Astrocyte of the cerebellum (primary cell): ENCODE measurements at regions not wholly inside any gene's neighbourhood (a gene's known extent, or its start where the extent isn't known, plus 50 kb on each side); places are given as distances from the start of the nearest gene placed in this dataset.

Source experiments
- DNase-seq: peaks from one replicate; pipeline ENCODE4 v3.0.0-alpha.2; 2011; ENCODE audit warnings: low read depth
- H3K4me3 ChIP-seq: 2 replicates; pipeline ENCODE4 v1.5.1; 2011; ENCODE audit warnings: mild to moderate bottlenecking, low read depth, low read length, moderate library complexity
- in situ Hi-C: cut with HindIII; loops from 2 replicates; pipeline ENCODE4 v1.10.0; 2017; ENCODE audit warnings: low sequenced_read_pairs
- TF ChIP-seq, protein P1 (sequence below): IDR thresholded peaks from 2 replicates; pipeline ENCODE4 v1.5.1; 2012; ENCODE audit warnings: low read length, low read depth, moderate library complexity, mild to moderate bottlenecking; ENCODE audit errors: missing control alignments

DNA sequence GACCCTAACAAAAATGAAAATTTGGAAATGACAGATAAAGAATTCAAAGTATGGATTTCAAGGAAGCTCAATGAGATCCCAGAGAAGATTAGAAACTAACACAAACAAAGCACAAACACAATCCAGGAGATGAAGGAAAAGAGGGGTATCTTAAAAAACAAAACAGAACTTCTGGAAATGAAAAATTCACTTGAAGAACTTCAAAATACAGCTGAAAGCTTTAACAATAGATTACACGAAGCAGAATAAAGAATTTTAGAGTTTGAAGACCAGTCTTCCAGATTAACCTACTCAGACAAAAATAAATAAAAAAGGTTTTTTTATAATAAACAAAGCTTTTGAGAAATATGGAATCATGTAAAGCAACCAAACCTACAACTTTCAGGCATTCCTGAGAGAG is 671.8 kb upstream of the SLC39A10 start:
- TF ChIP-seq, protein P1, sequence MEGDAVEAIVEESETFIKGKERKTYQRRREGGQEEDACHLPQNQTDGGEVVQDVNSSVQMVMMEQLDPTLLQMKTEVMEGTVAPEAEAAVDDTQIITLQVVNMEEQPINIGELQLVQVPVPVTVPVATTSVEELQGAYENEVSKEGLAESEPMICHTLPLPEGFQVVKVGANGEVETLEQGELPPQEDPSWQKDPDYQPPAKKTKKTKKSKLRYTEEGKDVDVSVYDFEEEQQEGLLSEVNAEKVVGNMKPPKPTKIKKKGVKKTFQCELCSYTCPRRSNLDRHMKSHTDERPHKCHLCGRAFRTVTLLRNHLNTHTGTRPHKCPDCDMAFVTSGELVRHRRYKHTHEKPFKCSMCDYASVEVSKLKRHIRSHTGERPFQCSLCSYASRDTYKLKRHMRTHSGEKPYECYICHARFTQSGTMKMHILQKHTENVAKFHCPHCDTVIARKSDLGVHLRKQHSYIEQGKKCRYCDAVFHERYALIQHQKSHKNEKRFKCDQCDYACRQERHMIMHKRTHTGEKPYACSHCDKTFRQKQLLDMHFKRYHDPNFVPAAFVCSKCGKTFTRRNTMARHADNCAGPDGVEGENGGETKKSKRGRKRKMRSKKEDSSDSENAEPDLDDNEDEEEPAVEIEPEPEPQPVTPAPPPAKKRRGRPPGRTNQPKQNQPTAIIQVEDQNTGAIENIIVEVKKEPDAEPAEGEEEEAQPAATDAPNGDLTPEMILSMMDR: no peak
- in situ Hi-C loops: no loop called here
- DNase-seq: no peak
- no peak overlapping the region for H3K4me3 ChIP-seq

DNA sequence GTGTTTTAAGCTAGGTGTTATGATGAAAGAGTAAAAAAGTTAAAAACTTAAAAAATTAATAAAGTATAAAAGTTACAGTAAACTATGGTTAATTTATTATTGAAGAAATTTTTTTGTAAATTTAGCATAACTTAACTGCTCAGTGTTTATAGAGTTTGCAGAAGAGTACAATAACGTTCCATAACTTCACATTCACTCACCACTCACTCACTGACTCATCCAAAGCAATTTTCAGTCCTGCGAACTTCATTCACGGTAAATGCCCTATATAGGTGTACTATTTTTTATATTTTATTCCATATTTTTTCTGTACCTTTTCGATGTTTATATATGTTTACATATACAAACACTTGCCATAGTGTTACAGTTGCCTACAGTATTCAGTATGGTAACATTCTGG is 694.8 kb upstream of the SLC39A10 start:
- in situ Hi-C loops: no loop called here
- TF ChIP-seq, protein P1: no peak
- no peak overlapping the region for H3K4me3 ChIP-seq
- DNase-seq: no peak

DNA sequence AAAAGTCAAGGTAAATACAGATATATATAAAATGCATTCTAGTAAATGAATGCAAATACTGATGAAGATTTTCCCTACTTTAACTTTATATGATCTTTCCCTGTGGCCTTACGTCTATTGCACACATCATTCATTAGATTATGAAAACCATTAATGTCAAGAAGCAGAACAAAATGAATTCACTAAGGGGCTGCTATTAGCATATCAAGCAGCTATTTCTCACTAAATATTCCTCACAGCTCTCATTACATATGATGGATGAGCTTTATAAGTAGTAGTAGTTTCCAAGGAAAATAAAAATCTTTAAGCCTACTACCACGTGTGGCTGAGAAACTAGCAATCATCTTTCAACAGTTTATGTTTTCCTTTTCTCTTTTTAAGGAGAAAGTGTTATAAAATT is 702.8 kb upstream of the SLC39A10 start:
- H3K4me3 ChIP-seq: no peak overlapping the region
- no peak for DNase-seq

DNA sequence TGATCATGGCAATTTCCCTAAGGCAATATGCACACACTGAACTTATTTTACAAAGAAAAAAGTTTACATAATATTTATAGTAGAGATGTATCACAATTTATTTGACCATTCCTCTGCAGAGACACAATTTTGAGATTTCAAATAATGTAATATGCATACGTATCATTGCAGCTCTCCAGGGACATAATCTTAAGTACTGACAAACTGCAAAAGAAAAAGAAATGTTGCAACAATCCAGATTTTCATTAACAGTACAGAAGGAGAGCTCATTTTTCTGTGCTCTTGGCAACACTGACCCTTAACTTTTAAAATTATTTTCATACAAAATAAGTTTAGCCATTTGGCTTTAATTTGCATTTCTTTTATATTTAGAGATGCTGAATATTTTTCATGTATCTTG is 710.2 kb upstream of the SLC39A10 start:
- DNase-seq: no peak
- no peak overlapping the region for H3K4me3 ChIP-seq
- in situ Hi-C loops: no loop called here

More for the DNA sequence above, 702.8 kb upstream of the SLC39A10 start:
- in situ Hi-C loops: no loop called here
- TF ChIP-seq, protein P1: no peak

DNA sequence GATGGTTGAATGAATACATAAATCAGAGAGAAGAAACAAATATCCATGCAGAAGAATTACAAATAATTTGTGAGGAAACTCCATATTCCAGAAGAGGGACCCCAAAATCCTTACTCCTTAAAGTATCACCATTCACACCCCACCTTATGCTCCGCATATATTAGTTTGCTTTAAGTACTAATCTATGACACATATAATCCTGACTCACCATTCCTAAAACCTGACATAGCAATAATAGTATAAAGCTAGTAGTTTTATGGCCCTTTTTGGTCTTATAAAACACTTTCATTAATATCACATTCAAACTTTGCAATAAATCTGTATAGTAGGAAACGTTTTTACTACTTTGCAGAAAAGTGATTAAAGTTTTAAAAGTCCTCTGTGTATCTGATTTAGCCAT is 719.0 kb upstream of the SLC39A10 start:
- no peak for DNase-seq
- TF ChIP-seq, protein P1: no peak
- H3K4me3 ChIP-seq: no peak overlapping the region
- in situ Hi-C loops: no loop called here

More for the DNA sequence above, 710.2 kb upstream of the SLC39A10 start:
- TF ChIP-seq, protein P1: no peak

DNA sequence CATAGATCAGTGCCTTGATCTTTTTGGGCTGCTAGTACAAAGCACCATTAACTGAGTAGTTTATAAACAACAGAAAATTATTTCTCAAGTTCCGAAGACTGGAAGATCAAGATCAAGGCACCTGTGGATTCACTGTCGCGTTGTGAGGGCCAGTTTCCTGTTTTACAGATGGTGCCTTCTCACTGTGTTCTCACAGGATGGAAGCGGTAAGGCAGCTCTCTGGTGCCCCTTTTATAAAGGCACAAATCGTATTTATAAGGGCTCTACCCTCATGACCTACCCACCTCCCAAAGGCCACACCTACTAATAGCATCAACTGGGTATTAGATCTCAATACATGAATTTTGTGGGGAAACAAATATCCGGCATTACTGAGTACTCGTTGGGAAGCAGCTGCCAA is 729.5 kb upstream of the SLC39A10 start:
- DNase-seq: no peak
- TF ChIP-seq, protein P1: no peak
- in situ Hi-C loops: no loop called here
- no peak overlapping the region for H3K4me3 ChIP-seq

DNA sequence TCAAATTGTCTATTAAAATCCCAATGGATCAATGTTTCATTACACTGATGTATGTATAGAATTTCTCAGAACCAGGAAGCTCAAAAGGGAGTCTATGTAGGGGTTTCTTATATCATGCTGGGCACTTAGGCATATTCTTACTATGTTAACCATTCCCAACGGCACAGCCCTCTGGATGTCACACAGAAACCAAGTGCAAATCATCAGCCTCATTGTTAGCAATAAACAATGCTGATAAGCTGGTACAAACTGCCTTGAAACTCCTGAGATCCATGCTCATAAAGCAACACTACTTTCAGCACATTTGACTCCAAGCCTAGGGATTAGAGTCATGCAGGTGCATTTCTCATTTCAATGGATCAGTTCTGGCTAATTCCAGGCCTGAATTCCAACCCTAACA is 730.2 kb upstream of the SLC39A10 start:
- DNase-seq: no peak
- no peak overlapping the region for H3K4me3 ChIP-seq
- TF ChIP-seq, protein P1: no peak
- in situ Hi-C loops: no loop called here
